Progenitor cell of endocrine pancreas (in vitro differentiated cells): ENCODE measurements at regions not wholly inside any gene's neighbourhood (a gene's known extent, or its start where the extent isn't known, plus 50 kb on each side); places are given as distances from the start of the nearest gene placed in this dataset.

Experiments used
- DNase-seq: peaks from one replicate; pipeline ENCODE4 v3.0.0; 2021; ENCODE audit warnings: low spot score; ENCODE audit not compliant: unreplicated experiment
- H3K27ac Mint-ChIP-seq: 2 replicates; pipeline ENCODE4 v1.8.0; 2021; ENCODE audit warnings: mild to moderate bottlenecking, moderate library complexity, mixed read lengths
- H3K27me3 Mint-ChIP-seq: 2 replicates; pipeline ENCODE4 v1.8.0; 2021; ENCODE audit warnings: mixed read lengths
- H3K36me3 Mint-ChIP-seq: 2 replicates; pipeline ENCODE4 v1.8.0; 2022; ENCODE audit warnings: mixed read lengths; ENCODE audit not compliant: insufficient read depth
- H3K4me1 Mint-ChIP-seq: 2 replicates; pipeline ENCODE4 v1.8.0; 2021; ENCODE audit warnings: low read depth, mixed read lengths
- H3K4me3 Mint-ChIP-seq: 2 replicates; pipeline ENCODE4 v1.8.0; 2021; ENCODE audit warnings: low read depth, mild to moderate bottlenecking, moderate library complexity, mixed read lengths
- H3K9me3 Mint-ChIP-seq: 2 replicates; pipeline ENCODE4 v1.8.0; 2021; ENCODE audit warnings: low read depth, mixed read lengths
- CTCF ChIP-seq: fragments of 200-600 bp; sonication (generic); IDR thresholded peaks from one replicate; pipeline ENCODE4 v1.5.0; 2021; ENCODE audit warnings: antibody characterized with exemption, mild to moderate bottlenecking; ENCODE audit not compliant: unreplicated experiment

- Mint-ChIP-seq H3K36me3 (no peaks in the 10 kb centered on the region), H3K4me1 (no peaks in the 10 kb centered on the region), H3K27me3 (no peaks in the 10 kb centered on the region), H3K27ac (no peak overlapping the region), H3K9me3 (no peaks in the 10 kb centered on the region), H3K4me3 (no peak overlapping the region)
- no peak for TF ChIP-seq CTCF
- DNase-seq = no peak
Measured at GRCh38 chr9:28024676-28025075, 451.4 kb upstream of the C9orf72 start.

- no peaks in the 10 kb centered on the region for H3K4me1 Mint-ChIP-seq
- H3K27ac Mint-ChIP-seq = no peak overlapping the region
- TF ChIP-seq CTCF = no peak
- no peak for DNase-seq
- no peaks in the 10 kb centered on the region for H3K27me3 Mint-ChIP-seq
- no peaks in the 10 kb centered on the region for H3K9me3 Mint-ChIP-seq
- no peaks in the 10 kb centered on the region for H3K36me3 Mint-ChIP-seq
- H3K4me3 Mint-ChIP-seq = no peak overlapping the region
Measured at GRCh38 chr9:28025186-28025585, 451.9 kb upstream of the C9orf72 start.

- H3K36me3 Mint-ChIP-seq = no peaks in the 10 kb centered on the region
- no peaks in the 10 kb centered on the region for H3K9me3 Mint-ChIP-seq
- no peak for DNase-seq
- no peaks in the 10 kb centered on the region for H3K4me1 Mint-ChIP-seq
- no peak overlapping the region for H3K27ac Mint-ChIP-seq
- no peak overlapping the region for H3K4me3 Mint-ChIP-seq
- H3K27me3 Mint-ChIP-seq = no peaks in the 10 kb centered on the region
- TF ChIP-seq CTCF = no peak
Measured at GRCh38 chr9:28031521-28032267, 458.4 kb upstream of the C9orf72 start.

GRCh38 chr9:28032268-28032590 lies 458.9 kb upstream of the C9orf72 start:
- Mint-ChIP-seq H3K4me1 (no peaks in the 10 kb centered on the region), H3K36me3 (no peaks in the 10 kb centered on the region), H3K27me3 (no peaks in the 10 kb centered on the region), H3K27ac (no peak overlapping the region), H3K4me3 (no peak overlapping the region), H3K9me3 (no peaks in the 10 kb centered on the region)
- DNase-seq = no peak
- TF ChIP-seq CTCF = no peak

GRCh38 chr9:28034242-28034641 lies 461.0 kb upstream of the C9orf72 start:
- no peaks in the 10 kb centered on the region for H3K9me3 Mint-ChIP-seq
- no peak for DNase-seq
- H3K36me3 Mint-ChIP-seq = no peaks in the 10 kb centered on the region
- no peaks in the 10 kb centered on the region for H3K27me3 Mint-ChIP-seq
- H3K4me3 Mint-ChIP-seq = no peak overlapping the region
- H3K27ac Mint-ChIP-seq = no peak overlapping the region
- no peaks in the 10 kb centered on the region for H3K4me1 Mint-ChIP-seq
- no peak for TF ChIP-seq CTCF
